ENCODE measurements at regions not wholly inside any gene's neighbourhood (a gene's known extent, or its start where the extent isn't known, plus 50 kb on each side); places are given as distances from the start of the nearest gene placed in this dataset.

DNA sequence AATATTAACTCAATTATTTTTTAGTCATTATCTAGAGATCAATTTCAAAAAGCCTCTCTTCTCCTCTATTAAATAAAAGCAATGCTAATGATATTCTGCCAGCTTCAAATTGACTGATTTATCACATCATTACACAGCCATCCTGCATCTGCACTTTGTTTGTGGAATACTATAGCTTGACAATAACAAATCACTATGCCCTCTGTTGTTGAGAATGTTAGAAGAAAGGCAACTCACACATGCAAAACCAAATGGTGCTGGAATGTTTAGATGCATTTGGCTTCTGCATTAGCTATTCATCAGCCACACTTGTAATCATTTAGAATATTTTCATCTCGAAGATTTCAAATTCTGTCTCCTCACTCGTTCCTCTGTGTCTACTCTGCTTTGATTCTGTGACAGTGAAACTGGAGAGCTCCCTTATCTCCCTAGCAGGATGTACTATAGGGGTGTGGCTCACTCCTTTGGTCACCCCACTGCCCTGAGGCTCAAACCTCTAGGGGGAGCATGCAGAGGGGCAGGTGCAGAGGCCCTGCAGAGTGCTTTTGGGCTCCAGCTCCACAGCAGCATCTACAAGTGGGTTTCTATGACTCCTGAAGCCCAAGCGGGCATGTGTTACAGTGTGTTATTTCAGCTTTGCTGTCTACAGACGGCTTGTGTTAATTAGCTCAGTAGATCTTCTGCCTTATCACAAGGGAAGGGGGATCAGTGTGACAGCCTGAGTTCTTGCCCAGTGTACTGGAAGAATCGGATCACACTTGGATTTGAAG, 454.1 kb upstream of the BCHE start:
- Histone ChIP-seq H3K36me3 (ENCODE audit: insufficient read depth, low read length, poor library complexity, severe bottlenecking) (no peaks in the 10 kb centered on the region), H3K4me3 (ENCODE audit: low read depth, low read length, poor library complexity, severe bottlenecking) (no peak overlapping the region), H3K4me1 (ENCODE audit: insufficient read depth, low read length, poor library complexity, severe bottlenecking) (no peaks in the 10 kb centered on the region), H3K27me3 (replicated peaks; ENCODE audit: insufficient read depth, low read depth, low read length, poor library complexity) (no peaks in the 10 kb centered on the region), H3K27ac (ENCODE audit: low read depth, low read length, poor library complexity, severe bottlenecking) (no peak overlapping the region), H3K9me3 (ENCODE audit: low read depth, low read length, poor library complexity, severe bottlenecking) (no peaks in the 10 kb centered on the region)
- intact Hi-C loops (cut with micrococcal nuclease; ENCODE audit: unreplicated experiment), result no loop called here
- no peak for DNase-seq (ENCODE audit: low spot score)
- TF ChIP-seq CTCF (conservative IDR thresholded peaks at IDR 0.05; ENCODE audit: low read depth, low read length) (no peak), EZH2 (IDR thresholded peaks at IDR 0.05; ENCODE audit: borderline replicate concordance, low read depth, low read length, poor library complexity, severe bottlenecking) (no peak)
- ChIA-PET CTCF (interaction anchor here (0.6 kb wide), 1 partner anchor 1061 kb away, joined by 3 read pairs; no protein-coding TSS in a partner anchor), POLR2A (ENCODE audit: low non-redundant PET) (no interaction called here)
- BruUV-seq (replicated peaks), result no TSS peak

DNA sequence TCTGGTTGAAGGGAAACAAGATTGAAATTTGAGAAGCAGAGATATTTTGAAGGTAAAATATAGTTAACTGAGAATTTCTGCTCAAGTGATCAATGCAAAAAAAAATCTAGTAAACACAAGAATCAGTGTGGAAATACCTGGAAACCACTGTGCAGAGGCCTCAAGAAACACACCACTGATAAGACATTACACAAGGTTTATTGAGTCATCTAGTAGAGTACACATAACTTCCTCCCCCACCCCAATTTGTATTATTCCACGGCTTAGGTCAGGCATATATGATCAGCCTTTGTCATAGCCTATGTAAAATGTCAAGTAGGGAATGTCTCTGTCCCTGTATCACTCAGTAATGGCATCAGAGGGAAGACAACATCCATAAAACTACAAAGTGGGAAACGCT, 447.8 kb upstream of the BCHE start:
- H3K36me3 ChIP-seq (ENCODE audit: insufficient read depth, low read length, poor library complexity, severe bottlenecking), result no peaks in the 10 kb centered on the region
- H3K27ac ChIP-seq (ENCODE audit: low read depth, low read length, poor library complexity, severe bottlenecking), result no peak overlapping the region
- no TSS peak for BruUV-seq (replicated peaks)
- TF ChIP-seq CTCF (conservative IDR thresholded peaks at IDR 0.05; ENCODE audit: low read depth, low read length) (no peak), EZH2 (IDR thresholded peaks at IDR 0.05; ENCODE audit: borderline replicate concordance, low read depth, low read length, poor library complexity, severe bottlenecking) (no peak)
- H3K9me3 ChIP-seq (ENCODE audit: low read depth, low read length, poor library complexity, severe bottlenecking), result no peaks in the 10 kb centered on the region
- H3K4me3 ChIP-seq (ENCODE audit: low read depth, low read length, poor library complexity, severe bottlenecking), result no peak overlapping the region
- POLR2A ChIA-PET (ENCODE audit: low non-redundant PET), result no interaction called here
- CTCF ChIA-PET, result no interaction called here
- H3K27me3 ChIP-seq (replicated peaks; ENCODE audit: insufficient read depth, low read depth, low read length, poor library complexity), result no peaks in the 10 kb centered on the region
- DNase-seq (ENCODE audit: low spot score), result no peak
- H3K4me1 ChIP-seq (ENCODE audit: insufficient read depth, low read length, poor library complexity, severe bottlenecking), result no peaks in the 10 kb centered on the region
- intact Hi-C loops (cut with micrococcal nuclease; ENCODE audit: unreplicated experiment), result no loop called here

GRCh38 chr3:166283840-166284239, 446.6 kb upstream of the BCHE start:
- POLR2A ChIA-PET (ENCODE audit: low non-redundant PET), result no interaction called here
- no TSS peak for BruUV-seq (replicated peaks)
- intact Hi-C loops (cut with micrococcal nuclease; ENCODE audit: unreplicated experiment), result no loop called here
- CTCF ChIA-PET, result no interaction called here
- no peak for DNase-seq (ENCODE audit: low spot score)
- Histone ChIP-seq H3K27ac (ENCODE audit: low read depth, low read length, poor library complexity, severe bottlenecking) (no peak overlapping the region), H3K27me3 (replicated peaks; ENCODE audit: insufficient read depth, low read depth, low read length, poor library complexity) (no peaks in the 10 kb centered on the region), H3K36me3 (ENCODE audit: insufficient read depth, low read length, poor library complexity, severe bottlenecking) (no peaks in the 10 kb centered on the region), H3K9me3 (ENCODE audit: low read depth, low read length, poor library complexity, severe bottlenecking) (no peaks in the 10 kb centered on the region), H3K4me1 (ENCODE audit: insufficient read depth, low read length, poor library complexity, severe bottlenecking) (no peaks in the 10 kb centered on the region), H3K4me3 (ENCODE audit: low read depth, low read length, poor library complexity, severe bottlenecking) (no peak overlapping the region)
- TF ChIP-seq EZH2 (IDR thresholded peaks at IDR 0.05; ENCODE audit: borderline replicate concordance, low read depth, low read length, poor library complexity, severe bottlenecking) (no peak), CTCF (conservative IDR thresholded peaks at IDR 0.05; ENCODE audit: low read depth, low read length) (no peak)

All from A673 (cell line).